ENCODE measurements at regions not wholly inside any gene's neighbourhood (a gene's known extent, or its start where the extent isn't known, plus 50 kb on each side); places are given as distances from the start of the nearest gene placed in this dataset.

- TF ChIP-seq YY1 (IDR thresholded peaks at IDR 0.05; ENCODE audit: low read depth) = no peak
- TF ChIP-seq, protein P1, sequence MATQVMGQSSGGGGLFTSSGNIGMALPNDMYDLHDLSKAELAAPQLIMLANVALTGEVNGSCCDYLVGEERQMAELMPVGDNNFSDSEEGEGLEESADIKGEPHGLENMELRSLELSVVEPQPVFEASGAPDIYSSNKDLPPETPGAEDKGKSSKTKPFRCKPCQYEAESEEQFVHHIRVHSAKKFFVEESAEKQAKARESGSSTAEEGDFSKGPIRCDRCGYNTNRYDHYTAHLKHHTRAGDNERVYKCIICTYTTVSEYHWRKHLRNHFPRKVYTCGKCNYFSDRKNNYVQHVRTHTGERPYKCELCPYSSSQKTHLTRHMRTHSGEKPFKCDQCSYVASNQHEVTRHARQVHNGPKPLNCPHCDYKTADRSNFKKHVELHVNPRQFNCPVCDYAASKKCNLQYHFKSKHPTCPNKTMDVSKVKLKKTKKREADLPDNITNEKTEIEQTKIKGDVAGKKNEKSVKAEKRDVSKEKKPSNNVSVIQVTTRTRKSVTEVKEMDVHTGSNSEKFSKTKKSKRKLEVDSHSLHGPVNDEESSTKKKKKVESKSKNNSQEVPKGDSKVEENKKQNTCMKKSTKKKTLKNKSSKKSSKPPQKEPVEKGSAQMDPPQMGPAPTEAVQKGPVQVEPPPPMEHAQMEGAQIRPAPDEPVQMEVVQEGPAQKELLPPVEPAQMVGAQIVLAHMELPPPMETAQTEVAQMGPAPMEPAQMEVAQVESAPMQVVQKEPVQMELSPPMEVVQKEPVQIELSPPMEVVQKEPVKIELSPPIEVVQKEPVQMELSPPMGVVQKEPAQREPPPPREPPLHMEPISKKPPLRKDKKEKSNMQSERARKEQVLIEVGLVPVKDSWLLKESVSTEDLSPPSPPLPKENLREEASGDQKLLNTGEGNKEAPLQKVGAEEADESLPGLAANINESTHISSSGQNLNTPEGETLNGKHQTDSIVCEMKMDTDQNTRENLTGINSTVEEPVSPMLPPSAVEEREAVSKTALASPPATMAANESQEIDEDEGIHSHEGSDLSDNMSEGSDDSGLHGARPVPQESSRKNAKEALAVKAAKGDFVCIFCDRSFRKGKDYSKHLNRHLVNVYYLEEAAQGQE (IDR thresholded peaks at IDR 0.05; ENCODE audit: low read depth, low read length) = no peak
- no peak for TF ChIP-seq TEAD4 (IDR thresholded peaks at IDR 0.05; ENCODE audit: borderline replicate concordance, insufficient read depth)
- no peak for TF ChIP-seq CTCF (IDR thresholded peaks at IDR 0.05)
- TF ChIP-seq FOSL2 (IDR thresholded peaks at IDR 0.05; ENCODE audit: borderline replicate concordance, low read depth) = no peak
- TF ChIP-seq EP300 (IDR thresholded peaks at IDR 0.05; ENCODE audit: borderline replicate concordance in 1 of 2, low read depth in 1 of 2, low read length in 1 of 2) = no peak
- TF ChIP-seq TAF1 (IDR thresholded peaks at IDR 0.05; ENCODE audit: borderline replicate concordance, low read depth, low read length) = no peak
- TF ChIP-seq RAD21 (IDR thresholded peaks at IDR 0.05; ENCODE audit: low read length) = no peak
- TF ChIP-seq, protein P2, sequence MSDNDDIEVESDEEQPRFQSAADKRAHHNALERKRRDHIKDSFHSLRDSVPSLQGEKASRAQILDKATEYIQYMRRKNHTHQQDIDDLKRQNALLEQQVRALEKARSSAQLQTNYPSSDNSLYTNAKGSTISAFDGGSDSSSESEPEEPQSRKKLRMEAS (IDR thresholded peaks at IDR 0.05; ENCODE audit: low read depth) = no peak
- no peak for TF ChIP-seq SMC3 (IDR thresholded peaks at IDR 0.05; ENCODE audit: low read depth, low read length)
Measured at GRCh38 chr12:107859367-107859766, 84.9 kb downstream of the ASCL4 start.

All from SK-N-SH (cell line).